NCI-H526 treated with DMSO at 0.1 percent for 48 hours (cell line): ENCODE measurements at regions not wholly inside any gene's neighbourhood (a gene's known extent, or its start where the extent isn't known, plus 50 kb on each side); places are given as distances from the start of the nearest gene placed in this dataset.
"Not testable (repeated sequence)": the region's sequence is repeated elsewhere in the genome, so short reads cannot be mapped to it uniquely, and the experiment has no call there.

Experiments
- DNase-seq: peaks from one replicate; lab custom pipeline; 2025; lab: John Stamatoyannopoulos, UW

DNA sequence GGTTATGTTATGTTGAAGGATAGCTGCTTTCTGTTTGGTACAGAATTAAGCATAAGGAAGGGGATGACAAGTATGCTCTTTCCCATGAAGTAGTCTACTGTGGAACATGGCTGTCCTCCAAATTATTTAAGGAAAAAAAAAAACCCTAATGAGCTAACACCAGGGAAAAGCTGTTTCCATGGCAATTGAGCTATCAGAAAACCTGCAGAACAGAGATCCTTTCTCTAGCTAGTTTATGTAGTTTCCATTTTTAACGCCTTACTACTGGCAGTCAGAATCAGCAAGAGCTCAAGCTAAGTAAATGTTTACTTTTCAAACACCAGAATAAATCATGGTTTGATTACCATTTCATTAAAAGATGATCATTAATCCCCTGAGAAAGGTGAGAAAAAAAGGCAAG is 287.4 kb upstream of the TARS1 start:
- no peak for DNase-seq

DNA sequence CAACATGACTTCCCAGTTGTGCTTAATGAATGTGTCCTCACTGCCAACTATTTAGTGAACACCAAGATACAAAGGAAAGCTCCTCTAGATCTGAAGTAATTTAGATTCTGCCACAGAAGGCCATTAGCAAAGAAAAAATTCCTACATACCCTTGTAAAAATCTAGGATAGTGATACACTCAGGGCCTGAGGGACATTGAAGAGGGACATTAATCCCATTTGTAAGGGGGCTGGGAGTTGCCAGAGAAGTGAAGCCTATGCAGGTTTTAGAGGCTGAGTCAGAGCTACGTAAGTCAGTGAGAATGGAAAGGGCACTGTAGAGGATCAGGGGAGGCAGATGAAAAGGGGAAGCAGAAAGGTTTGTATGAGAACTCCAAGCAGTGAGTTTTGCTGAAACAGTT is 286.9 kb upstream of the TARS1 start:
- no peak for DNase-seq

DNA sequence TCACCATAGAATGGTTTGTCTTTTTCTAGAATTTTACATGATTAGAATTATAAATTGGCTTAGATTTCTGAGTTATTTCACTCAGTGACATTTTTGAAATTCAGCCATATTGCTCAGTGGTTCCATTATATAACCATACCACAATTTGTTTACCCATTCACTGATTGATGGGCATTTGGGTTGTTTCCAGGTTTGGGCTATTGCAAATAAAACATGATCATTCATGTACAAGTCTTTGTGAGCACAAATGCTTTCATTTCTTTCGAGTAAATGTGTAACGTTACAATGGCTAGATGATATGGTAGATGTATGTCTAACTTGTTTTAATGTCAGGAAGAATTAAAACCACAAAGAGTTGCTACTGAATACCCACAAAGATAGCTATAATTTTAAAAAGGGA is 279.9 kb upstream of the TARS1 start:
- no peak for DNase-seq

DNA sequence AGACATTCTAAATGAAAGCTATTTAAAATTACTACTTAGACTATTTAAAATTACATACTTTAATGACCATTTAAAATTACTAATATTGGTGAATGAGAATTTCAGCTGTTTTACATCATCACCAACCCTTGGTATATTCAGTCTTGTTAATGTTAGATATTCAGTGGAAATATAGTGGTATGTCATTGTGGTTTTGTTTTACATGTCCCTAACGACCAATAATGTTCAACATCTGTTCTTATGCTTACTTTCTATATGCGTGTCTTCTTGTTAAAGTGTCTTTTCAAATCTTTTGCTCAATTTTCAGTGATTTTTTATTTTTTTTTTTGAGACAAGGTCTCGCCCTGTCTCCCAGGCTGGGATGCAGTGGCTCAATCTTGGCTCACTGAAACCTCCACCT is 279.3 kb upstream of the TARS1 start:
- no peak for DNase-seq

DNA sequence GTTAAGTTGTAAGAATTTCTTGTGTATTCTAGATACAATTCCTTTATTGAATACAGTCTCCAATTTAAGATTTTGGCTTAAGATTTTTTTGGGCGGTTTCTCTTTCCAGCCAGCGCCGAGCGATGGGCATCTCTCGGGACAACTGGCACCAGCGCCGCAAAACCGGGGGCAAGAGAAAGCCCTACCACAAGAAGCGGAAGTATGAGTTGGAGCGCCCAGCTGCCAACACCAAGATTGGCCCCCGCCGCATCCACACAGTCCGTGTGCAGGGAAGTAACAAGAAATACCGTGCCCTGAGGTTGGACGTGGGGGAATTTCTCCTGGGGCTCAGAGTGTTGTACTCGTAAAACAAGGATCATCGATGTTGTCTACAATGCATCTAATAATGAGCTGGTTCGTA is 278.7 kb upstream of the TARS1 start:
- DNase-seq: no peak

DNA sequence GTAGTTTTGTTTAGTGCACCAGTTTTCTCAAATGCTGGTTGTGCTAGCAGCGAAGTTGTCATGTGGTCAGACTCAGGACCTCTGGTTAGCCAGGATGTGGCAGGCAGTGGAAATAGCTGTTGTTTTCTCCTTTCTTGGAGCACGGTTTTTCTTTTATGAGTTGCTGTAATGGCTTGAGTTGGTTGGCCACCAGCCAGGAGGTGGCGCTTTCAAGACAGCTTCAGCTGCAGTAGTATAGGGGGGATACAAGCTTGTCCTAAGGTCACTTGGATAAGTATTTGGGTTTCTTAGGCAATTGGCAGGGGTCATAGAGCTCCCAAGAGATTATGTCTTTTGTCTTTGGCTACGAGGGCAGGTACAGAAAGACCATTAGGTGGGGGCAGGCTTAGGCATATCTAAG is 274.2 kb upstream of the TARS1 start:
- DNase-seq: no peak

DNA sequence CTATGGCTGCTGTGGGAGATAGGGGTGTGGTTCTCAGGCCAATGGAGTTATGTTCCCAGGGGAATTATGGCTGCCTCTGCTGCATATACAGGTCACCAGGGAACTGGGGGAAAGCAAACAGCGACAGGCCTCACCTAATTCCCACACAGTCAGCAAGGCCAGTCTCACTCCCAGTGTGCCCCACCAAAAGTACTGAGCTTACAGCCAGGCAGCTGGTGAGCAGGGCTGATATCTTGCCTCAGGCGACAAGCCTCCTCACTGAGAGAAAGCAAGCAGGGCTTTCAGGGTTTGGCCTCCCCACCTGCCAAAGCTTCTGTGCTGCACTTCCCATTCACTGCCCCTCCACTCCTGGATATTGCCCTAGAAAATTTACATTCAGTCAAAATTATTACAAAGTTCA is 273.8 kb upstream of the TARS1 start:
- no peak for DNase-seq

DNA sequence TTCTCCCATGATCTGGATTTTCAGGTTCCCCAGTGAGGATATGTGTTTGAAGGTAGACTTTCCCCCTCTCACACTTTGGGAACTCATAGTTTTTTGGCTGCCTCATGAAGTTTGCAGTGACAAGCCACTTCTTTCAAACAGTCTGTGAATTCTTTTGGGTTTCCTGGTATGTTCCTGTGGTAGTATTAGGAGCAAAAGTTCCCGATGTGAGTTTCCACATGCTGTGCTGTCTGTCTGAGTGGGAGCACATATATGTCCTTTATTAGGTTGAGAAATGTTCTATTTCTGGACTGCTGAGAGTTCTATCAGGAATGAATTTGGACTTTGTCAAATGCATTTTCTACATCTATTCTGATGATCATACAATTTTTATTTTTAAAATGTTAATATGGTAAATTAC is 273.2 kb upstream of the TARS1 start:
- DNase-seq: no peak

DNA sequence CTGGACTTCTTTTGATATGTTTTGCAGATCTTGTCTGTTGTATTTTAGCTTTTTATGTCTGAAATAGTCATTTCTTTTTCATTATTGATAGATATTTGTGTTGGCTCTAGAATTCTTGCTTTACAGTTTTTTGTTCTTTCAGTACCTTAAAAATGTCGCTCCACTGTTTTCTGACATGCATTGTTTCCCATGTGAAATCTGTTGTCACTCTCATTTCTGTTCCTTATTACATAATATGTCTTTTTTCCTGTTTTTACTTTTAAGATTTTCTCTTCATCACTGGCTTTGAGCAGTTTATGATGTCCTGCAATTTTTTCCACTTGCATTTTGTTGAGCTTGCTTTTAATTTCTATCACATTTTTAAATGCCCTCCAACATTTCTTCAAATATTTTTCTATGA is 270.4 kb upstream of the TARS1 start:
- no peak for DNase-seq

DNA sequence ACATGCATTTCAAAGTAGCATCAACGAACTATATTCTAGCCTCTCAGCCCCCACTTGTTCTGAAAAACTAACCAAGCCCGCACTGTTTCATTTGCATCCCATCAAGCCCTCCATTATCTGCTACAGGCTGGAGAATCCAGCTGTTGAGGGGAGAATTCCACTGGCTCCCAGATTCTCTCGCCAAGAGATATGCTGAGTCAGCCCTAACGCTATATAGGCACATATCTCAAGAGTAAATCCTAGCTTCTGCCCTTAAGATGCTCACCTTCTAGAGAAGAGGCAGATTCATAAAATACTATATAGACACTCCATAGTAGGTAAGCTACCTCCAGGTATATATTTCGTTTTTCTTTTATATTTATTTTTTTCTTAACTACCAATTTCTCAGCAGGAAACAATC is 266.4 kb upstream of the TARS1 start:
- DNase-seq: no peak

DNA sequence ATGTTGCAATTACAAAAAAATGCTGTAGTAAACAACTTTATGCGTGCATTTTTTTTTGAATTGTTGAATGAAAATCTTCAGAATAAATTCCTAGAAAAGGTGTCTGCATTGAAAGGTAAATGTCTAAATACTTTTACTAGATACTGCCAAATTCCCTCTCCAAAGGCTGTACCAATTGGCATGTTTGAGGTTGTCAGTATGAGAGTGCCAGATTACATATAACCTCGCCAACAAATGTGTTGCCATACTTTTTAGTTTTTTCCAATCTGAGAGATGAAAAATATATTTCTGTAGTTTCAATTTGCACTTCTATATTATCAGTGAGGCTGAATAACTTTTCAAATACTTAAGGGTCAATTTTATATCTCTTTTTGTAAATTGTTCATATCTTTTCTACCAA is 261.5 kb upstream of the TARS1 start:
- no peak for DNase-seq

DNA sequence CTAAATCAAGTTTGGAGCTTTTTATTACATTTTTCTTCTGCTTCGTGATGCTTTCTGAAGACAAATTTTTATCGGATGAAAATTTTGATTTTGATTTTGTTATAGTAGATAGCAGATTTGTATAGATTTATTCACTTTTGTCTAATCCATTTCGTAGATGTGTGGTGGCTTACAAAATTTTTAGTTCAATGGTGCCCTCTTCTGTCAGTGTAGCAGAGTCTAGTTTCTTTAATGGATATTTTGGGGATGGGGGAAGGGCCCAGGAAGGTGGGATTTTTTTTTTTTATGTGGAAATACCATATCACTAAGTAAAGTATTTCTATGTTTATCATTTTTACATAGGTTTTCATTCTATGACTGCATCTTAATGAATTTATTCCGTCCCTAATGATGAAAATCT is 259.9 kb upstream of the TARS1 start:
- no peak for DNase-seq

DNA sequence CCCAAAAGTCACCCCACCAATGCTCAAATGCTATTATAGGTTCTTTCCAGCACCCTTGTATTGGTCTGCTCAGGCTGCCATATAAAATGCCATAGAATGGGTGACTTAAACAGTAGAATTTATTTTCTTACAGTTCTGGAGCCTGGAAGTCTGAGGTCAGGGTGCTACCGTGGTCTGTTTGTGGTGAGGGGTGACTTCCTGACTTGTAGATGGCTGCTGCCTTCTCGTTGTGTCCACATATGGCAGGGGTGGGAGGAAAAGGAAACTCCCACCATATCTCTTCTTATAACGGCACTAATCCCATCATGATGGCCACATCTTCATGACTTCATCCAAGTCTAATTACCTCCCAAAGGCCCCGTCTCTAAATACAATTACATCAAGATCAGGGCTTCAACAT is 257.8 kb upstream of the TARS1 start:
- no peak for DNase-seq

DNA sequence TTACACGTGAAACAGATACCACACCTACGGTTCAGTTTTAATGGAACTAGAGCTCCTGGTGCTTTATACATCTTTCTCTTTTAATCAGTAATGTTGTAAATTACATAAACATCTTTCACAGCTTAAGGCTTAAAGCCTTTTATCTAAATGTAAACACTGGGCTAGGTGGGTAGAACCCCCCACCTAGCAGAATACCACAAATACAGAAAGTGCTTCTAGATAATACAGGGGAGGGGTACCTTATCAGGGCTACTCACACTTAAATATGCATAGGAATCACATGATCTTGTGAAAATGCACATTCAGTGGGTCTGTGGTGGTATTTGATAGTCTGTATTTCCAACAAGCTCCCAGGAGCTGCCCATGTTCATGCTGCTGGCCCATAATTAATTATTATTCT is 256.4 kb upstream of the TARS1 start:
- DNase-seq: no peak

DNA sequence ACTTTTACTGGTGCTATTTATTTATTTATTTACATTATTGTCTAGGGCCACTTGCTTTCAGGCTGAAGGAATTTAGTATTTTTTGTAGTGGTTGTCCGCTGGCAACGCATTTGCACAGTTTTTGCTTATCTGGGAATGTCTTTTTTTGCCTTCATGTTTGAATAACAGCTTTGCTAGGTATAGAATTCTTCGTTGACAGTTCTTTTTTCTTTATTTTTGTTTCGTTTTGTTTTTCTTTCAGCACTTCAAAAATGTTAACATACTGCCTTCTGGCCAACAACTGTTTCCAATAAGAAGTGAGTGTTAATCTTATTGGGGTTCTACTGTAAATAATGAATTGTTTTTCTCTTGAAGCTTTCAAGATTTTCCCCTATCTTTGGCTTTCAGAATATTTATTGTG is 252.7 kb upstream of the TARS1 start:
- DNase-seq: no peak

DNA sequence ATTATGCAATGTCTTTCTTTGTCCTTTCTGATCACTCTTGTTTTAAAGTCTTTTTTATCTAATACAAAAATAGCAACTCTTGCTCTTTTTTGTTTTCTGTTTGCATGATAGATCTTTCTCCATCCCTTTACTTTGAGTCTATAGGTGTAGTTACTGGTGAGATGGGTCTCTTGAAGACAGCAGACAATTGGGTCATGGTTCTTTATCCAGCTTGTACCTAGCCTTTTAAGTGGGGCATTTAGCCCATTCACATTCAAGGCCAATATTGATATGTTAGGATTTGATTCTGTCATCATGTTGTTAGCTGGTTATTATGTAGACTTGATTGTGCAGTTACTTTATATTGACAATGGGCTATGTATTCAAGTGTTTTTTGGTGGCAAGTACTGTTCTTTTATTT is 245.9 kb upstream of the TARS1 start:
- DNase-seq: no peak

DNA sequence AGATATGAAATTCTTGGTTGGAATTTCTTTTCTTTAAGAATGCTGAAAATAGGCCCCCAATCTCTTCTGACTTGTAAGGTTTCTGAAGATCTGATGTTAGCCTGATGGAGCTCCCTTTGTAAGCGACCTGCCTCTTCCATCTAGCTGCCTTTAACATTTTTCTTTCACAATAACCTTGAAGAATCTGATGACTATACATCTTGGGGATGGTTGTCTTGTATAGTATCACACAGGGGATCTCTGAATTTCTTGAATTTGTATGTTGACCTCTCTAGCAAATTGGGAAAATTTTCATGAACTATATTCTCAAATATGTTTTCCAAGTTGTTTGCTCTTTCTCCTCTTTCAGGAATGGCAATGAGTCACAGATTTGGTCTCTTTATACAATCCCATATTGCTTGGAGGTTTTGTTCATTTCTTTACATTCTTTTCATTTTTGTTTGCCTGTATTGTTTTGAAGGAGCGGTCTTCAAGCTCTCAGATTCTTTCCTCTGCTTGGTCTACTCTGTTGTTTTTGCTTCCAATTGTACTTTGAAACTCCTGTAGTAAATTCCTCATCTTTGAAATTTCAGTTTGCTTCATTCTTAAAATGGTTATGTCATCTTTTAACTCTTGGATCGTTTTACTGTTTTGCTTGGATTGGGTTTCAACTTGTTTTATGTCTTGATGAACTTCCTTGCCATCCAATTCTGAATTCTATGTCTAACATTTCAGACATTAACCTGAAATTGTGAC is 245.2 kb upstream of the TARS1 start:
- DNase-seq: no peak

DNA sequence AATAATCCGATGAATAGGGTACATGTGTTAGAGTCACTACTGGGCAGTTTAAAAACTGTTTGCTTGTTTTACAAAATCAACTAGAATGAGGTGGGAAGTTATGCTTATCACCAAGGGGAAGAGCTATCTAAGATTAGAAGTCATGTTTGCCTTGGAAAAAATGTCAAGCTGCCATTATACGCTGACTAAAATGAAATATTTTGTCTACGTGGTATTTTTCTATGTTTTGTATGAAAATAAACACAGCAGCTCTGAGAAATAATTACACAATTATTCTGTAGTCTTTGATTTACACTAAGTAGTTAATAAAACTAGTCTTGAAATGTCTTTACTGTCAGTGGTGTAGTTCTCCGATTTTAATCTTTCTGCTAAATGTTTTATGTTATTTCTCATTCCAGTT is 241.9 kb upstream of the TARS1 start:
- DNase-seq: no peak

DNA sequence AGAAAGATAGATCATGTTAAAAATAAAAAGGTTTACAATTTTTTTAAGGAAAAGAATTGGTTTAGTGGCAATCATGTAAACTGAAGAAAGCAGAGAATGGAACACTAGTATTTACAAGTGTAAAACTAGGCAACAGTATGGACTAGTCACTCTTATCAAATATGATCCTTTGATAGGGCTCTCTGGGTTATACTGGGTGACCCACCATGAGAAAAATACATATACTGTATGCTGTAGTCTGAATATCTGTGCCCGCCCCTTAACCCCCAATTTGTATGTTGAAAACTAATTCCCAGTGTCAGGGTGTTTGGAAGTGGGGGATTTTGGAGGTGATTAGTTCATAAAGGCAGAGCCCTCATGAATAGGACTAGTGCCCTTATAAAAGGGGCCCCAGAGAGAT is 236.8 kb upstream of the TARS1 start:
- DNase-seq: no peak

DNA sequence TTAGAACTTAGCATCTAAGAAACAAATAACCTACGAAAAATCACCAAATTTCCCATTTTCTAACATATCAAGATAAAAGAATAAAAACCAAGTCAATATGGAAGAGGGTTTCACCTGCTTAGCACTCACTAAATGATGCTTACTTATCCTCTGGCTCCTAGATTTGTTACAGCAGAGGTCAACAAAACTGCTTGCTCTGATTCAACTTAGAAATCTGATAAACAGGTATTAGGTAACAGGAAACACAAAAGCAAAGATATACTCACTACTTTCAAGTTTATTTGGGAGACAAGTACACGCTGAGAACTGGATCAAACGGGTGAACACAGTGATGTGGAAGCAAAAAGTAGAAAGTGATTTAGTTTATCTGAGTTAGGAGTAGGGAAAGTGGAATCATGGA is 235.7 kb upstream of the TARS1 start:
- DNase-seq: no peak

DNA sequence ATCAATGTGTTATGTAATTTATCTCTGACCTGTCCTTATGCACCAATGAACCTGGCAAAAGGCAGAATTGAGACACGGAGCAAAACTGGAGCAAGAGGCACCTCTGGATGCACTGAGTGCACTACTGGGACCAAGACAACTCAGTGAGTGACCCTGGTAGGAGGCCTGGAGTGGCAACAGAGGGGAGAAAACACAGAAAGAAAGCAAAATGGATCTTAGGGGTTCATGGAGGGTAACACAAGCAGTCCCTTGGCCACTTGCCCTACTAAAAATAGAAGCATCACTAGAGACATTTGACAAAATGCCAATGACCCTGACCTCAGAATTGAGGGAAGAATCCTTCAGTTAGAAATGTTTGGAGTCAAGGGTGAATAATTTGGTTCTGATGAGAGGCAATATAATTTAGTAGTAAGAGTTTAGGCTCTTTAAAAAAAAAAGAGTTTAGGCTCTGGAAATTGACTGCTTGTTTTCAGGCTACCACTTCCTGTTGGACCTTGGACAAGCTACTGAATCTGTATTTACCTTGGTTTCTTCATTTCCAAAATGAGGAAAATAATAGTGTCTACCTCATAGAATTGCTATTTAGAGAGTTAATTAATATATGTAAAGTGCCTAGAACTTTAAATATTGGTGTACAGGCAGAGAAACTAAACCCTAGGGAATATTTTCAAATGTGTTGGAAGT is 234.9 kb upstream of the TARS1 start:
- no peak for DNase-seq

DNA sequence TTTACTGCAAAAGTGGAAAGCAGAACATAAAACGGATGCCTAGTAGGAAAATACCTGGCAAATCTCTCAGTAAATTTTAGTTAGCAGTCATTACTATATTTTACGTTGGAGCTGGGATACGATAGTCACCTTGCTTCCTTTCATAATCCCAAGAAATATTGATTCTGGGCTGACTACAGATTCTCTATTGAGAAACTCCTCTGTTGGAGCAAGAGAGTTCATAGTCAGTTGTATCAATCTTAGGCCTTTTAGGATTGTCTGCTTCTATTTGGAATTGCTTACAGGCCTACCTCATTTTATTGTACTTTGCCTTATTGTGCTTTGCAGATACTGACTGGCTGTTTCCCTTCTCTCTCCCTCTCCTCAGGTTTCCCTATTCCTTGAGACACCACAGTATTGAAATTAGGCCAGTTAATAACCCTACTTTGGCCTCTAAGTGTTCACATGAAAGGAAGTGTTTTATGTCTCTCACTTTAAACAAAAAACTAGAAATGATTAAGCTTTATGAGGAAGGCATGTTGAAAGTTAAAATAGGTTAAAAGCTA is 233.7 kb upstream of the TARS1 start:
- no peak for DNase-seq

DNA sequence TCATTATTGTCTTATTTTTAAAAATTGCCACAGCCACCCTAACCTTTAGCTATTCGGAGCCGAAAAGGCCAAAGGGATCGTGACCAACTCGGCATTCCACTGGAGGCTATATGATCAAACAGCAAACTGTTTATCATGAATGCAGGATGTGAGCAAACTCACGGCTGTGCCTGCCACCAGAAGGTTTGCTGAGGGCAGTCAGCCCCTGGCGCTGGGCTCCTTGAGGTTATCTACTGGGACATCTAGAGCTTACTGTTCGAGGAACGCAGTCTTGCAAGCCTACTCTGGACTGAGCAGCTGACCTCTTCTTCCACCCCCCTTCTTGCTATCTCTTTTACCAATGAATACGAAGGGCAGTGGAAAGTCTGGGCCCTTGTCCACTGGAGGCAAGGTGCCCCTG is 231.5 kb upstream of the TARS1 start:
- DNase-seq: no peak

DNA sequence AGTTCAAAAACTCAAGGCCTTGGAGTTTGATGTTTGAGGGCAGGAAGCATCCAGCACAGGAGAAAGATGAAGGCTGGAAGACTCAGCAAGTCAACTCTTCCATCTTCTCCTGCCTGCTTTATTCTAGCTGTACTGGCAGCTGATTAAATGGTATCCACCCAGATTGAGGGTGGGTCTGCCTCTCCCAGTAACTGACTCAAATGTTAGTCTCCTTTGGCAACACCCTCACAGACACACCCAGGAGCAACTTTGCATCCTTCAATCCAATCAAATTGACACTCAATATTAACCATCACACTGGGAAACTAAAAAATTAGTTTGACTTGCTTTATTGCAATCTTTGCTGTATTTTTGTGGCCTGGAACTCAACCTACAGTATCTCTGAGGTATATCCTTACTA is 230.5 kb upstream of the TARS1 start:
- DNase-seq: not testable (repeated sequence)
